GM18511 (cell line): ENCODE measurements at regions not wholly inside any gene's neighbourhood (a gene's known extent, or its start where the extent isn't known, plus 50 kb on each side); places are given as distances from the start of the nearest gene placed in this dataset.

ENCODE experiments used
- ATAC-seq: cut with Tn5 transposase; IDR thresholded peaks from one replicate; pipeline ENCODE4 v1.9.1; 2021; ENCODE audit warnings: mild to moderate bottlenecking, moderate library complexity; ENCODE audit not compliant: unreplicated experiment

GRCh38 chr12:131370791-131371347 lies 340.0 kb upstream of the SFSWAP start:
- no peak for ATAC-seq

- ATAC-seq, result no peak
These were observed 339.3 kb upstream of the SFSWAP start for GRCh38 chr12:131371401-131372170.

- no peak for ATAC-seq
These were observed 338.8 kb upstream of the SFSWAP start for GRCh38 chr12:131372171-131372475.

- no peak for ATAC-seq
These were observed 338.1 kb upstream of the SFSWAP start for GRCh38 chr12:131372706-131373195.

GRCh38 chr12:131375261-131375971 lies 335.5 kb upstream of the SFSWAP start:
- no peak for ATAC-seq

GRCh38 chr12:131375972-131376345 lies 334.9 kb upstream of the SFSWAP start:
- no peak for ATAC-seq

GRCh38 chr12:131378176-131378842 lies 332.6 kb upstream of the SFSWAP start:
- no peak for ATAC-seq

- ATAC-seq, result no peak
These were observed 331.8 kb upstream of the SFSWAP start for GRCh38 chr12:131378861-131379665.

- ATAC-seq, result no peak
These were observed 331.2 kb upstream of the SFSWAP start for GRCh38 chr12:131379738-131380137.

GRCh38 chr12:131380220-131380964 lies 330.5 kb upstream of the SFSWAP start:
- no peak for ATAC-seq

- ATAC-seq, result no peak
These were observed 329.8 kb upstream of the SFSWAP start for GRCh38 chr12:131380965-131381705.

GRCh38 chr12:131381716-131382430 lies 329.0 kb upstream of the SFSWAP start:
- no peak for ATAC-seq

GRCh38 chr12:131383291-131383690 lies 327.6 kb upstream of the SFSWAP start:
- no peak for ATAC-seq

- ATAC-seq, result no peak
These were observed 326.9 kb upstream of the SFSWAP start for GRCh38 chr12:131383741-131384543.

- no peak for ATAC-seq
These were observed 326.4 kb upstream of the SFSWAP start for GRCh38 chr12:131384544-131384855.

- ATAC-seq, result no peak
These were observed 325.4 kb upstream of the SFSWAP start for GRCh38 chr12:131385313-131386166.

- no peak for ATAC-seq
These were observed 324.7 kb upstream of the SFSWAP start for GRCh38 chr12:131386167-131386521.
